Suprapubic skin (tissue), 4 donors: ENCODE measurements at regions not wholly inside any gene's neighbourhood (a gene's known extent, or its start where the extent isn't known, plus 50 kb on each side); places are given as distances from the start of the nearest gene placed in this dataset.

Experiments used
- POLR2A ChIP-seq, 2 donors: fragments of 450-650 bp; IDR thresholded peaks; one replicate each; pipeline ENCODE4 v1.6.1; 2017; ENCODE audit warnings: antibody characterized with exemption in 2 of 2, mild to moderate bottlenecking in 2 of 2, moderate library complexity in 2 of 2
- POLR2AphosphoS5 ChIP-seq, 3 donors: sonication (generic); formaldehyde crosslinking; IDR thresholded peaks; one replicate each; pipeline ENCODE4 v1.6.1; 2017; ENCODE audit warnings: antibody characterized with exemption in 3 of 3

DNA sequence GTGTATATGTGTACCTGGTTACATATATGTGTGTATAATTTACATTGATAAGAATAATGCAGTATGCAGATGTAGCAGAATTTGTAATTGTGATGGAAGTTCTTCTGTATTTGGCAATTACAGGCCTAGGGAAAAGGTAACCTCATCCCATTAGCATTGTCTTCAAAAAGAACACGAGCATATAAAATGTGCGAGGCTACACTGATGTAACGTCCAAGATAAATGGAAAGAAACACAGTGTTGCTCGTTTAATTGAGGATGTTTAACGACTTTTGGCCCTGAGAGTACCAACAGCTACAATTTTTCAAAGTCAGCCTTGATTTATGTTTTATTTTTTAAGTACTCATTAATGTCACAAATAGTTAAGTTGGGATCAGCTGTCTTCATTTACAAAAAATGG lies 703.5 kb upstream of the RBFOX1 start:
- TF ChIP-seq POLR2AphosphoS5 (IDR thresholded peaks at IDR 0.05), result no peak
- TF ChIP-seq POLR2A (IDR thresholded peaks at IDR 0.05), result no peak
